Tibial artery (tissue), 4 donors: ENCODE measurements at regions not wholly inside any gene's neighbourhood (a gene's known extent, or its start where the extent isn't known, plus 50 kb on each side); places are given as distances from the start of the nearest gene placed in this dataset.

Experiments used
- DNase-seq, 2 donors: peaks; one replicate each; pipeline ENCODE4 v3.0.0-alpha.2; 2019
- H3K27ac ChIP-seq, 2 donors: fragments of 200-600 bp; sonication (generic) in 1 of 2; 1 replicate in 1 of 2; 2 replicates in 1 of 2; pipeline ENCODE4 v1.5.1; 2018 to 2019; ENCODE audit warnings: mild to moderate bottlenecking in 1 of 2
- H3K27me3 ChIP-seq, 2 donors: fragments of 200-600 bp; sonication (generic) in 1 of 2; one replicate each; pipeline versions ENCODE4 v1.5.1 to v1.6.0; 2016 to 2019
- H3K36me3 ChIP-seq, 3 donors: fragments of 200-600 bp; sonication (generic) in 2 of 3; one replicate each; pipeline ENCODE4 v1.5.1; 2016 to 2019; ENCODE audit warnings: mild to moderate bottlenecking in 2 of 3
- H3K4me1 ChIP-seq, 4 donors: fragments of 200-600 bp; sonication (generic) in 2 of 4; 1 replicate in 3 of 4; 2 replicates in 1 of 4; pipeline ENCODE4 v1.5.1; 2016 to 2019
- H3K4me3 ChIP-seq, 2 donors: fragments of 200-600 bp; sonication (generic) in 1 of 2; 1 replicate in 1 of 2; 2 replicates in 1 of 2; pipeline ENCODE4 v1.5.1; 2018 to 2019; ENCODE audit warnings: mild to moderate bottlenecking in 2 of 2
- H3K9me3 ChIP-seq, 3 donors: fragments of 200-600 bp; sonication (generic) in 1 of 3; one replicate each; pipeline ENCODE4 v1.5.1; 2016 to 2019
- CTCF ChIP-seq, 2 experiments: fragments of 200-600 bp in 1 of 2; fragments of 450-650 bp in 1 of 2; IDR thresholded peaks; one replicate each; pipeline ENCODE4 v1.5.1; 2017 to 2019; ENCODE audit warnings: antibody characterized with exemption in 2 of 2, mild to moderate bottlenecking in 1 of 2, moderate library complexity in 1 of 2
- intact Hi-C: fragments of 100-400 bp; cut with DNase I; formaldehyde crosslinking; loops from one replicate; pipeline ENCODE4 v1.15.0; 2023; ENCODE audit warnings: low total_unique reads

GRCh38 chr4:81712714-81713113 lies 241.0 kb upstream of the RASGEF1B start:
- Histone ChIP-seq H3K36me3 (no peaks in the 10 kb centered on the region), H3K9me3 (no peaks in the 10 kb centered on the region), H3K4me3 (no peak overlapping the region), H3K27me3 (no peaks in the 10 kb centered on the region), H3K4me1 (no peaks in the 10 kb centered on the region), H3K27ac (no peak overlapping the region)
- TF ChIP-seq CTCF (IDR thresholded peaks at IDR 0.05) = no peak
- DNase-seq = no peak
- intact Hi-C loops = no loop called here

- intact Hi-C loops = no loop called here
- Histone ChIP-seq H3K36me3 (no peaks in the 10 kb centered on the region), H3K27me3 (no peaks in the 10 kb centered on the region), H3K4me1 (no peaks in the 10 kb centered on the region), H3K9me3 (no peaks in the 10 kb centered on the region), H3K4me3 (no peak overlapping the region), H3K27ac (no peak overlapping the region)
- no peak for DNase-seq
- TF ChIP-seq CTCF (IDR thresholded peaks at IDR 0.05) = no peak
These were observed 232.8 kb upstream of the RASGEF1B start for GRCh38 chr4:81704461-81704860.

- TF ChIP-seq CTCF (IDR thresholded peaks at IDR 0.05) = no peak
- H3K36me3 ChIP-seq = no peaks in the 10 kb centered on the region
- H3K27me3 ChIP-seq = no peaks in the 10 kb centered on the region
- no peaks in the 10 kb centered on the region for H3K9me3 ChIP-seq
- no peak for DNase-seq
- intact Hi-C loops = no loop called here
- no peaks in the 10 kb centered on the region for H3K4me1 ChIP-seq
- H3K27ac ChIP-seq = no peak overlapping the region
- H3K4me3 ChIP-seq = no peak overlapping the region
These were observed 228.5 kb upstream of the RASGEF1B start for GRCh38 chr4:81700189-81700588.

- no peaks in the 10 kb centered on the region for H3K4me1 ChIP-seq
- DNase-seq = no peak
- H3K27me3 ChIP-seq = no peaks in the 10 kb centered on the region
- H3K4me3 ChIP-seq = no peak overlapping the region
- no peak for TF ChIP-seq CTCF (IDR thresholded peaks at IDR 0.05)
- H3K27ac ChIP-seq = no peak overlapping the region
- intact Hi-C loops = no loop called here
- H3K9me3 ChIP-seq = no peaks in the 10 kb centered on the region
- H3K36me3 ChIP-seq = no peaks in the 10 kb centered on the region
These were observed 227.0 kb upstream of the RASGEF1B start for GRCh38 chr4:81698538-81699296.

- Histone ChIP-seq H3K27ac (no peak overlapping the region), H3K36me3 (no peaks in the 10 kb centered on the region), H3K27me3 (no peaks in the 10 kb centered on the region), H3K4me3 (no peak overlapping the region), H3K9me3 (no peaks in the 10 kb centered on the region), H3K4me1 (no peaks in the 10 kb centered on the region)
- intact Hi-C loops = no loop called here
- no peak for TF ChIP-seq CTCF (IDR thresholded peaks at IDR 0.05)
- no peak for DNase-seq
These were observed 222.6 kb upstream of the RASGEF1B start for GRCh38 chr4:81694176-81694913.
